ENCODE measurements at regions not wholly inside any gene's neighbourhood (a gene's known extent, or its start where the extent isn't known, plus 50 kb on each side); places are given as distances from the start of the nearest gene placed in this dataset.
A peak's percentile ranks its signal among the peaks of the same experiment; 100 is the strongest.

DNA sequence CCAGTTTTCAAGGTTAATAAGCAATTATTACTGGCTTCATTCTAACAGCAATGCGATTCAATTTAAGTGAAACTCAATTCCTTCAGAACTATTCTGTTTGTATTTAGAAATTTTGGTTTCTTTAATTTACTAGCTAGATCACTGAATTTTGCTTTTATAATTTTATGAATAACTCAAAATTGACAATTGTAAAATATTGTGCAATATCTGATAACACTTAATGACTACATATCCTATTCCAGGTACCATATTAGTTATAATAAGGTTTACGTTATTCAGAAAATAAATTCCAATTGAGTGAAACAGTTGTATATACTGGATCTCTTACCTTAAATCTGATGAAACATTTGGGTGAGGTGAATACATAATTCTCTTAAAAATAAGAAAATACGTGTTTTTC lies 1348.3 kb upstream of the CDH6 start:
- H3K36me3 ChIP-seq = no peaks in the 10 kb centered on the region
- no peaks in the 10 kb centered on the region for H3K27me3 Mint-ChIP-seq (ENCODE audit: insufficient read depth, low read depth)
- H3K4me3 Mint-ChIP-seq = no peak overlapping the region
- no peaks in the 10 kb centered on the region for H3F3A ChIP-seq (ENCODE audit: low read depth)
- H3K9ac ChIP-seq = no peak overlapping the region
- DNase-seq (ENCODE audit: low spot score) = no peak
- no peaks in the 10 kb centered on the region for H3K9me3 ChIP-seq (ENCODE audit: low read depth)
- H3K27ac ChIP-seq = no peak overlapping the region
- no peaks in the 10 kb centered on the region for H3K36me3 Mint-ChIP-seq
- H4K20me1 ChIP-seq (ENCODE audit: low read depth) = no peaks in the 10 kb centered on the region
- H3K4me2 ChIP-seq = no peak overlapping the region
- H2AFZ ChIP-seq (replicated peaks) = no peak overlapping the region
- no peak overlapping the region for H3K4me3 ChIP-seq
- no peak overlapping the region for H3K27ac Mint-ChIP-seq
- TF ChIP-seq EZH2 (IDR thresholded peaks at IDR 0.05) (no peak), EZH2phosphoT487 (IDR thresholded peaks at IDR 0.05) (no peak), CTCF (IDR thresholded peaks at IDR 0.05) (no peak)
- no peaks in the 10 kb centered on the region for H3K27me3 ChIP-seq
- no peaks in the 10 kb centered on the region for H3K9me3 Mint-ChIP-seq
- no peaks in the 10 kb centered on the region for H3K4me1 Mint-ChIP-seq
- H3K79me2 ChIP-seq (ENCODE audit: low read depth) = no peaks in the 10 kb centered on the region
- H3K4me1 ChIP-seq = no peaks in the 10 kb centered on the region

DNA sequence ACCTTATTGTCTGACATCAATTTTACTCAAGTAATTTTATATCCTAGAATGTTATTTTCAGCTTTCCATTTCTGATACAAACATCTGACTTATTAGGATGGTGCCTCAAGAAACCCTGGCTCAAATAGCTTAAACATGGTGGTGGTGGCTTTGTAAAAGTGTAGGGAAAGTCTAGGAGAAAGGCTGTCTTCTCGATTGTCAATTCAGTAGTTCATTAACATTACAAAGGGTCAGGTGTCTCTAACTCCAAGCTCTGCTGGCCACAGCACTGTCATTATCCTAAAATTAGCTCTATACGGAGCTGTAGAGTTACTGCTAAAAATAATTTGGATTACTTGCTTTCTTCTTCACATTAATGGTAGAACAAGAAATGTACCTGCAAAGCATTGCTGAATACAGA lies 1360.1 kb upstream of the CDH6 start:
- DNase-seq (ENCODE audit: low spot score) = peak; percentile 13
- Histone ChIP-seq H4K20me1 (ENCODE audit: low read depth) (no peaks in the 10 kb centered on the region), H3F3A (ENCODE audit: low read depth) (no peaks in the 10 kb centered on the region)

DNA sequence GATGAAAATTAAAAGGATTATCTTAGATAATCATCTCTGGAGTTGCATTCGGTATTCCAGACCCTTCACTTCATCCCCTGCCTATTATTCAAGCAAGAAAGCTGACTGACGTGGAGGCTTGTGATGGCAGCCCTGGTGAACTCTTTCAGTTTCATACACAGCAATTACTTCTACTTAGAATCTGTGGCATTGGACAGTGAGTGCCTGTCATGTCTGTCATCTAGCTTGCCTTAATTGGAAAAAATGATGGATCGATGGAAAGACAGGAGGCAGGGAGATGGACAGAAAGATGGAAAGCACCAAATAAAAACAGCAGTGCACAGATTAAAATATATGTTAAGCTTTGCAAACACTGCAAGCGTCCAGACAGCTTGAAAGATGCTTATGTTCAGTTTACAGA lies 1371.0 kb upstream of the CDH6 start:
- Histone ChIP-seq H3K36me3 (no peaks in the 10 kb centered on the region), H3K27ac (no peak overlapping the region), H3K4me3 (no peak overlapping the region), H3F3A (ENCODE audit: low read depth) (no peaks in the 10 kb centered on the region), H2AFZ (replicated peaks) (peak overlapping the region; percentile 21), H3K9me3 (ENCODE audit: low read depth) (no peaks in the 10 kb centered on the region), H3K79me2 (ENCODE audit: low read depth) (no peaks in the 10 kb centered on the region), H3K27me3 (no peaks in the 10 kb centered on the region), H3K9ac (no peak overlapping the region), H4K20me1 (ENCODE audit: low read depth) (no peaks in the 10 kb centered on the region), H3K4me1 (no peaks in the 10 kb centered on the region), H3K4me2 (no peak overlapping the region)
- H3K9me3 Mint-ChIP-seq = no peaks in the 10 kb centered on the region
- no peaks in the 10 kb centered on the region for H3K36me3 Mint-ChIP-seq
- no peak overlapping the region for H3K4me3 Mint-ChIP-seq
- no peaks in the 10 kb centered on the region for H3K27me3 Mint-ChIP-seq (ENCODE audit: insufficient read depth, low read depth)
- no peak for DNase-seq (ENCODE audit: low spot score)
- no peaks in the 10 kb centered on the region for H3K4me1 Mint-ChIP-seq
- H3K27ac Mint-ChIP-seq = peak overlapping the region; percentile 40
- no peak for TF ChIP-seq CTCF (IDR thresholded peaks at IDR 0.05)
- no peak for TF ChIP-seq EZH2 (IDR thresholded peaks at IDR 0.05)
- no peak for TF ChIP-seq EZH2phosphoT487 (IDR thresholded peaks at IDR 0.05)

More for the DNA sequence above, 1360.1 kb upstream of the CDH6 start:
- Histone ChIP-seq H3K4me2 (peak overlapping the region; percentile 18), H3K4me1 (peaks cover 10% of the 10 kb centered on the region), H3K27me3 (no peaks in the 10 kb centered on the region), H2AFZ (replicated peaks) (no peak overlapping the region), H3K79me2 (ENCODE audit: low read depth) (no peaks in the 10 kb centered on the region), H3K27ac (peak overlapping the region; percentile 53), H3K9ac (no peak overlapping the region), H3K36me3 (no peaks in the 10 kb centered on the region), H3K4me3 (no peak overlapping the region), H3K9me3 (ENCODE audit: low read depth) (no peaks in the 10 kb centered on the region)
- Mint-ChIP-seq H3K27ac (no peak overlapping the region), H3K9me3 (no peaks in the 10 kb centered on the region), H3K4me3 (no peak overlapping the region), H3K36me3 (no peaks in the 10 kb centered on the region), H3K4me1 (no peaks in the 10 kb centered on the region), H3K27me3 (ENCODE audit: insufficient read depth, low read depth) (no peaks in the 10 kb centered on the region)
- TF ChIP-seq EZH2phosphoT487 (IDR thresholded peaks at IDR 0.05) (no peak), CTCF (IDR thresholded peaks at IDR 0.05) (no peak), EZH2 (IDR thresholded peaks at IDR 0.05) (no peak)
